ENCODE measurements at regions not wholly inside any gene's neighbourhood (a gene's known extent, or its start where the extent isn't known, plus 50 kb on each side); places are given as distances from the start of the nearest gene placed in this dataset.

DNA sequence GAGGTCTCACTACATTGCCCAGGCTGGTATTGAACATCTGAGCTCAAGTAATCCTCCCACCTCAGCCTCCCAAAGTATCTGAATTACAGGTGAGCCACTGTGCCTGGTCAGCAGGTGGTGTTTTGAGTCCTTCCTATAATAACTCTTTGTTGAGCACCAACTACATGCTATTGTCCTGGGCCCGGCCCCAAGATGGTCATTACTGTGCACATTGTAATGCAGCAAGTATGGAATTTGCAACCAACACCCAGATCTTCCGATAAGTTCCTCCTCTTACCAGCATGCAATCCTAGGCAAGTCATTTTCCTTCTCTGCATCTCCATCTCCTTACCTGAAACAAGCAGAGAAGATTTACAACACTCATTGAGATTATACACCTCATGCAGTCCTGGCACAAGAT, 510.3 kb upstream of the KLF4 start:
- Histone ChIP-seq H3K27me3 (ENCODE audit: control insufficient read depth, insufficient read depth, low read length) (no peaks in the 10 kb centered on the region), H3K4me3 (ENCODE audit: low read depth, low read length) (no peak overlapping the region), H3K9ac (ENCODE audit: low read depth, low read length) (no peak overlapping the region), H3K36me3 (ENCODE audit: control insufficient read depth, insufficient read depth, low read length) (no peaks in the 10 kb centered on the region), H3K9me3 (ENCODE audit: control insufficient read depth, insufficient read depth, low read length) (no peaks in the 10 kb centered on the region), H3K4me1 (ENCODE audit: control insufficient read depth, insufficient read depth, low read length) (peaks cover 9% of the 10 kb centered on the region), H3K27ac (ENCODE audit: low read depth, low read length) (no peak overlapping the region)

DNA sequence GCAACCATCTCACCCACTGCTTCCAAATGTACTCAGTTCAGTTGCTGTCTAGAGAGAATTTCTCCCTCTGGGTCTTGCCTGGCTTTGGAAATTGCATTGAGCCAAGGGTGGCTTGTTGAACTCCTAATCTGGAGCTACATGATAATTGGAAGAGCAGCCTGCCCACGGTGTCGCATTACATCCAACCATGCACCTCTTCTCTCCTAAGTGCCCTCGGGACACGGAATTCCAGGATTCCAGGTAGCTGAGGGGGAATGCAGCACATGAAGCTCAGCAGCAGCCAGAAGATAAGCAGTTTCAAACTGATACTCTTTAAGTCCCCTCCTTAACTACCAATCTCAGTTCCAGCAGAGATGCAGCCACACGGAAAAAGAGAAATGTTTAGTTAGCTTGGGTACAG, 509.4 kb upstream of the KLF4 start:
- H3K36me3 ChIP-seq (ENCODE audit: control insufficient read depth, insufficient read depth, low read length) = no peaks in the 10 kb centered on the region

DNA sequence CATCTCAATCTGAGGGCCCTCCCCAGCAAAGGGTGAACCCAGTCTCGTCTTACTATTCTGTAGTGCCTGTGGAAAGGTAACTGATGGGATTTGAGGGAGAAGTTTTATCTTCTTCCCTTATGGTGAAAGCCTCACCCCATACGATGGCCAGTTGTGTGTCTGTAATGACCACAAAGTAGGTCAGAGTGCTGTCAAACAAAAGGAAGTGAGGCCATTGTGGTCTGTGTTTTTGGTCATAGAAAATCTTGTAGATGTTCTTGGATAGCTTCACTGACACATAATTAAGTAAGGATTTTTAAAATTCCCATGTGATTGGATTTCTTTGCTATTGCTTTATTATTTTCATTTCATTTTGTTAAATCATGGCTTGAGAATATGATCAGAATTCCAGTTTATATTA, 505.1 kb upstream of the KLF4 start:
- Histone ChIP-seq H3K27ac (ENCODE audit: low read depth, low read length) (no peak overlapping the region), H3K36me3 (ENCODE audit: control insufficient read depth, insufficient read depth, low read length) (no peaks in the 10 kb centered on the region), H3K9me3 (ENCODE audit: control insufficient read depth, insufficient read depth, low read length) (no peaks in the 10 kb centered on the region), H3K4me3 (ENCODE audit: low read depth, low read length) (no peak overlapping the region), H3K27me3 (ENCODE audit: control insufficient read depth, insufficient read depth, low read length) (no peaks in the 10 kb centered on the region), H3K9ac (ENCODE audit: low read depth, low read length) (no peak overlapping the region), H3K4me1 (ENCODE audit: control insufficient read depth, insufficient read depth, low read length) (peaks cover 9% of the 10 kb centered on the region)

More for the DNA sequence above, 509.4 kb upstream of the KLF4 start:
- no peak overlapping the region for H3K9ac ChIP-seq (ENCODE audit: low read depth, low read length)
- no peak overlapping the region for H3K27ac ChIP-seq (ENCODE audit: low read depth, low read length)
- H3K4me1 ChIP-seq (ENCODE audit: control insufficient read depth, insufficient read depth, low read length) = peaks cover 9% of the 10 kb centered on the region
- H3K4me3 ChIP-seq (ENCODE audit: low read depth, low read length) = no peak overlapping the region
- no peaks in the 10 kb centered on the region for H3K9me3 ChIP-seq (ENCODE audit: control insufficient read depth, insufficient read depth, low read length)
- no peaks in the 10 kb centered on the region for H3K27me3 ChIP-seq (ENCODE audit: control insufficient read depth, insufficient read depth, low read length)

DNA sequence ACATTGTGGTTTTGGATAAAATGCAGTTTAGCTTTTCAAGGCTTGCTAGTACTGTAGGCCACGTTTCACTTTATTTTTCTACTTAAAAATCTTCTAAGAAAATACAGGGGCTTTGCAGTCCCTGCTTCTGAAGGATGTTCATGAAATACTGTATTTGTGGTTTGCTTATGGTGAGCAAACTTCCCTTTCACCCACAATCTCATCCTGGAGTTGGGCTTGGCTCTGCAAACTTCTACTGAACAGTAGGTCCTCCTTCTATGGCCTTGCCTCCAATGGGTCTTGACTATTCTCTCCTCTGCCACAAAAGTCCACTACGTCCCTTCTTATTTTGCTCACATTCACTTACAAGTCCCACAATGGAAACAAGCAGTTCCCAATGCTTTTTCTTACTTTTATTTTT, 502.7 kb upstream of the KLF4 start:
- Histone ChIP-seq H3K27ac (ENCODE audit: low read depth, low read length) (no peak overlapping the region), H3K9ac (ENCODE audit: low read depth, low read length) (no peak overlapping the region), H3K27me3 (ENCODE audit: control insufficient read depth, insufficient read depth, low read length) (no peaks in the 10 kb centered on the region), H3K9me3 (ENCODE audit: control insufficient read depth, insufficient read depth, low read length) (no peaks in the 10 kb centered on the region), H3K4me3 (ENCODE audit: low read depth, low read length) (no peak overlapping the region), H3K4me1 (ENCODE audit: control insufficient read depth, insufficient read depth, low read length) (no peaks in the 10 kb centered on the region), H3K36me3 (ENCODE audit: control insufficient read depth, insufficient read depth, low read length) (no peaks in the 10 kb centered on the region)

DNA sequence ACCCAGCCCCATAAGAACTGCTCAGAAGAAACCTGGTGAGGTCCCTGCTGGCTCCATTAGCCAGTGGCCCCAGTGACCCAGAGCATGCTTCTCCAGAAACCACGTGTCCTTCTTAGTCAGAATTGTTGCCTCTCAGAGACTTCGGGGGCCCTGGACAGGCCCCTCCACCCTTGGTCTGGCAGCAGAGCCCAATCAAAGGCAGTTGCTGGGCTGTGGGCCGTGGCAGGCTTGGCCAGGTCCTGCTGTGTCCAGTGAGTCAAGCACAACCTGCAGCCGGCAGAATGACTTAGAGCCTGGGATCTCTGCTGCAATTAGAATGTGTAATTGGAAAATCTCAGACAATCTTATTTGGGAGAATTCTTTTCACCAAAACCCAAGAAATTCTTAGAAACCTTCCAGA, 502.0 kb upstream of the KLF4 start:
- no peaks in the 10 kb centered on the region for H3K27me3 ChIP-seq (ENCODE audit: control insufficient read depth, insufficient read depth, low read length)
- H3K4me1 ChIP-seq (ENCODE audit: control insufficient read depth, insufficient read depth, low read length) = no peaks in the 10 kb centered on the region
- no peaks in the 10 kb centered on the region for H3K9me3 ChIP-seq (ENCODE audit: control insufficient read depth, insufficient read depth, low read length)
- no peak overlapping the region for H3K27ac ChIP-seq (ENCODE audit: low read depth, low read length)
- no peak overlapping the region for H3K9ac ChIP-seq (ENCODE audit: low read depth, low read length)
- H3K36me3 ChIP-seq (ENCODE audit: control insufficient read depth, insufficient read depth, low read length) = no peaks in the 10 kb centered on the region
- no peak overlapping the region for H3K4me3 ChIP-seq (ENCODE audit: low read depth, low read length)

DNA sequence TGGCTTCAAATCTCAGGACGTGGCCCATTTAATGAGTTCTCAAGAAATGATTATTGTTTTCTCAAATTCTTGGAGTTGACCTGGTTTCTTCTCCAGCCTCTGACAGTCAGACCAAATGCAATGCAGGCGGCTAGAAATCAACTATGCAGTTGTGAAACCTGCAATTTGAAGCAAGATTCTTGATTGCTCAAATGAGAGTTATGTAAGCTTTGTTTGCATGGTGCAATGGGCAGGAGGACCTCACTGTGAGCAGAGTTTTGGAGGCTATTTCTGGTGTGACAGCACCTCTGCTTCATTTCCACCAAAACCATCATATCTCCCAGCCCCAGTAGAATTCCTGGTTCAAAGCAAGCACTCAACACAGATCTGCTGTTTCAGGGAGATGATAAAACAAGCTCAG, 500.0 kb upstream of the KLF4 start:
- Histone ChIP-seq H3K27ac (ENCODE audit: low read depth, low read length) (no peak overlapping the region), H3K4me3 (ENCODE audit: low read depth, low read length) (no peak overlapping the region), H3K9ac (ENCODE audit: low read depth, low read length) (no peak overlapping the region), H3K36me3 (ENCODE audit: control insufficient read depth, insufficient read depth, low read length) (no peaks in the 10 kb centered on the region), H3K4me1 (ENCODE audit: control insufficient read depth, insufficient read depth, low read length) (no peaks in the 10 kb centered on the region), H3K9me3 (ENCODE audit: control insufficient read depth, insufficient read depth, low read length) (no peaks in the 10 kb centered on the region), H3K27me3 (ENCODE audit: control insufficient read depth, insufficient read depth, low read length) (no peaks in the 10 kb centered on the region)

DNA sequence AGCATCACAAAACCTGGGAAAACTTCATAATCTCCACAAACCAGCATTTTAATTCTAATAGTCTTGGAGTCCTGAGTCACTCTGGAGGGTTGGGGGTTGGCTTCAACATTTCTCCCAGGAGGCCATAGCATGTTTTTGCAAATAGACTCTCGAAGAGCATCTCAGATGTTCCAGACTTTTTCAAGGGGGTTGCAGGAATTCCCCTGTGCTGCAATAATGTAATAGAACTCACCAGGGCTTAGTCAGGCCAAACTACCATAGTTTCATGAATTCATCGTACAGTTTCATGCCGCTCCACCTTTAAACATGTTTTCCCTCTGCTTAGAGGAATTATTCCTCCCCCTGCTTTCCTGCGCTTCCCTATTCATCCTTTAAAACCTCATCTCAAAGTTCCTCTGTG, 499.5 kb upstream of the KLF4 start:
- Histone ChIP-seq H3K4me1 (ENCODE audit: control insufficient read depth, insufficient read depth, low read length) (no peaks in the 10 kb centered on the region), H3K9ac (ENCODE audit: low read depth, low read length) (no peak overlapping the region), H3K27ac (ENCODE audit: low read depth, low read length) (no peak overlapping the region)

DNA sequence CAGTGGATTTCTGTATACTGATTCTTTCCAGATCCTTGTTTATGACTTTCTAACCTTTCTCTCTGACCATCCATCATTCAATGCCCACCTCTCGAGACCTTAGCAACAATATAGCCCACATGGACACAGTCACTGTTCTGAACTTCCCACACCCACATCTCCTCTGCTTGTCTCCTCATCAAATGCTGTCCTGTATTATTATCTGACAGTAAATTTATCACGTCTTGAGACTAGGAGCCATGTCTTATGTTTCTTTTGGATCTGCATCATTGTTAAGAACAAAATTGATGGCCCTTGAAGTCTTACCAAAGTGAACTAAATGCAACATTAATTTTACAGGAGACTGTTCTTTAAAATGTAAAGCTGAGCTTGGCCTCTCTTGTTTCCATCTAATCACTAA, 495.4 kb upstream of the KLF4 start:
- Histone ChIP-seq H3K9ac (ENCODE audit: low read depth, low read length) (no peak overlapping the region), H3K4me3 (ENCODE audit: low read depth, low read length) (no peak overlapping the region), H3K9me3 (ENCODE audit: control insufficient read depth, insufficient read depth, low read length) (no peaks in the 10 kb centered on the region), H3K4me1 (ENCODE audit: control insufficient read depth, insufficient read depth, low read length) (no peaks in the 10 kb centered on the region), H3K27ac (ENCODE audit: low read depth, low read length) (no peak overlapping the region), H3K27me3 (ENCODE audit: control insufficient read depth, insufficient read depth, low read length) (no peaks in the 10 kb centered on the region), H3K36me3 (ENCODE audit: control insufficient read depth, insufficient read depth, low read length) (no peaks in the 10 kb centered on the region)

More for the DNA sequence above, 499.5 kb upstream of the KLF4 start:
- Histone ChIP-seq H3K9me3 (ENCODE audit: control insufficient read depth, insufficient read depth, low read length) (no peaks in the 10 kb centered on the region), H3K27me3 (ENCODE audit: control insufficient read depth, insufficient read depth, low read length) (no peaks in the 10 kb centered on the region), H3K4me3 (ENCODE audit: low read depth, low read length) (no peak overlapping the region), H3K36me3 (ENCODE audit: control insufficient read depth, insufficient read depth, low read length) (no peaks in the 10 kb centered on the region)

DNA sequence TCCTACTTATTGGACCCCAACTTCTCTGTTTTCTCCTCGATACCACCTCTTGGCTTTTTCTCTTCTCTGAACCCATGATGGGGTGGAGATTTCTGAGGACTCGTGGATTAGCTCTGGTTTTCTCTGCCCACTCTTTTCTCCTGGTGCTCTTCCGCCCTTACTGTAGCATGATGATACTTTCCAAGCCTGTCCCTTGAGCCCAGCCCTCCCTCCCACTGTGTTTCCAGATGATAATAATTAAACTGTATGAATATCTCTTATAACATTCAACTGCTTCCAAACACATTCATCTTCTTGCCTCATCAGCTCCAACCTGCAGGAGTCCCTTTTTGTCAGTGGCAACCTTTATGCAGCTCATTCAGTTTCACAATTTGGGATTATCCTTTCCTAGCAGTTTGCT, 494.2 kb upstream of the KLF4 start:
- no peaks in the 10 kb centered on the region for H3K27me3 ChIP-seq (ENCODE audit: control insufficient read depth, insufficient read depth, low read length)
- H3K9ac ChIP-seq (ENCODE audit: low read depth, low read length) = no peak overlapping the region
- H3K36me3 ChIP-seq (ENCODE audit: control insufficient read depth, insufficient read depth, low read length) = no peaks in the 10 kb centered on the region

DNA sequence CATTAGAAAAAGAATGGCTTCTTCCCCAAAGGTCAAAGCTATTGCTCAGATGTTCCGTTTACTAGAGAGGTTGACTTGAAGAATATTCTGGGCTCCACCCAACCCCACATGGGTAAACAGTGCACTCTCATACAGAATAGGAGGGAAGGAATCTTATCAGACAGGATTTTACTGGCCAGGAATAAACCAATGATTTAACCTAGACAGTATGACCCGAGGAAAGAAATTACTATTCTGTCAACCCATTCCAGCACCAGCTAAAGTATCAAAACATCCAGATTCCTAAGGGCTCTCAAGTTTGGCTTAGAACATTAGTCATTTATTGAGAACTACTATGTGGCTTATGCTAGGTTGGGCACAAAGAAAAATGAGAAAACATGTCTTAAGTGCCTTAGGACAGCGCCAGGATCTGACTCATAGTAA, 493.6 kb upstream of the KLF4 start:
- no peaks in the 10 kb centered on the region for H3K4me1 ChIP-seq (ENCODE audit: control insufficient read depth, insufficient read depth, low read length)
- H3K36me3 ChIP-seq (ENCODE audit: control insufficient read depth, insufficient read depth, low read length) = no peaks in the 10 kb centered on the region
- no peaks in the 10 kb centered on the region for H3K27me3 ChIP-seq (ENCODE audit: control insufficient read depth, insufficient read depth, low read length)
- no peak overlapping the region for H3K27ac ChIP-seq (ENCODE audit: low read depth, low read length)
- H3K9ac ChIP-seq (ENCODE audit: low read depth, low read length) = no peak overlapping the region
- H3K4me3 ChIP-seq (ENCODE audit: low read depth, low read length) = no peak overlapping the region
- no peaks in the 10 kb centered on the region for H3K9me3 ChIP-seq (ENCODE audit: control insufficient read depth, insufficient read depth, low read length)

More for the DNA sequence above, 494.2 kb upstream of the KLF4 start:
- H3K4me3 ChIP-seq (ENCODE audit: low read depth, low read length) = no peak overlapping the region
- H3K27ac ChIP-seq (ENCODE audit: low read depth, low read length) = no peak overlapping the region
- no peaks in the 10 kb centered on the region for H3K4me1 ChIP-seq (ENCODE audit: control insufficient read depth, insufficient read depth, low read length)
- no peaks in the 10 kb centered on the region for H3K9me3 ChIP-seq (ENCODE audit: control insufficient read depth, insufficient read depth, low read length)

DNA sequence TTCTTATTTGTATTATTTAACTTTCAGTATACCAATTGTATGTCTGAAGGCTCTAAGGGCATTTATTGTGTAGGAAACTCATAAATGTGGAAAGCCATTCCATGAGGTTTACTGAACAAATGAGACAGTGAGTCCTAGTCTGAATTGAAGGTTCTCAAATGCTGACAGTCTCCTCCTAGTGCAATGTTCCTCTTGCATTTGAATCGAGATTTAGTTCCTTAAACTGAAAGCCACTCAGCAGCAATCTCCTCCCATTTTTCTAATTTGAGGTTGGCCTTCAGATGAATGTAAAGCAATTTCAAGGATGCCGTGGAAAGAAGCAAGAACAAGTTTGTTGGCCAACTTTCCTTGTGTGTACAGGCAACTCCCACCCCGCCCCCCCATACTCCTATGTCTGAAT, 493.2 kb upstream of the KLF4 start:
- no peaks in the 10 kb centered on the region for H3K36me3 ChIP-seq (ENCODE audit: control insufficient read depth, insufficient read depth, low read length)
- H3K9ac ChIP-seq (ENCODE audit: low read depth, low read length) = no peak overlapping the region
- H3K4me3 ChIP-seq (ENCODE audit: low read depth, low read length) = no peak overlapping the region
- no peaks in the 10 kb centered on the region for H3K9me3 ChIP-seq (ENCODE audit: control insufficient read depth, insufficient read depth, low read length)
- no peak overlapping the region for H3K27ac ChIP-seq (ENCODE audit: low read depth, low read length)
- no peaks in the 10 kb centered on the region for H3K27me3 ChIP-seq (ENCODE audit: control insufficient read depth, insufficient read depth, low read length)
- H3K4me1 ChIP-seq (ENCODE audit: control insufficient read depth, insufficient read depth, low read length) = no peaks in the 10 kb centered on the region

DNA sequence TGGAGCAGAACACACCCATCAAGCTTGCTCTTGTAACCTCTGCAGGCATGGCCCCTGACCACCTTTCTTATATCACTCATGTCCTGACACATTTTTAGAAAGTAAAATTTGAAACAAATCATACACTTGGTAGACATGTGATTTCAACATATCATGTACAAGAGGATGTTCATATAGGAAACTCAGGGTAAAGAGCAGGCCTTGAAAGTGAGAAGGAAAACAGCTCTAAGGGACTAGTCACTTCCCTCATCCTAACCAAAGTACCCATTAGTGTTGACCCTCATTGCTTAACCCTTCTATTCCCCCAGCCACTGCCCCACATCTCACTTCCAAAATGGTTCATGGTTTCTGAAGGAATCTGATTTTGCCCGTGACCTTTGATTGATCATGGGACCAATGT, 492.4 kb upstream of the KLF4 start:
- Histone ChIP-seq H3K4me3 (ENCODE audit: low read depth, low read length) (no peak overlapping the region), H3K9ac (ENCODE audit: low read depth, low read length) (no peak overlapping the region), H3K9me3 (ENCODE audit: control insufficient read depth, insufficient read depth, low read length) (no peaks in the 10 kb centered on the region), H3K27me3 (ENCODE audit: control insufficient read depth, insufficient read depth, low read length) (no peaks in the 10 kb centered on the region), H3K27ac (ENCODE audit: low read depth, low read length) (no peak overlapping the region), H3K4me1 (ENCODE audit: control insufficient read depth, insufficient read depth, low read length) (peaks cover 2% of the 10 kb centered on the region), H3K36me3 (ENCODE audit: control insufficient read depth, insufficient read depth, low read length) (no peaks in the 10 kb centered on the region)

Data from HUES48 (cell line).